ENCODE measurements at regions not wholly inside any gene's neighbourhood (a gene's known extent, or its start where the extent isn't known, plus 50 kb on each side); places are given as distances from the start of the nearest gene placed in this dataset.
"Not testable (repeated sequence)": the region's sequence is repeated elsewhere in the genome, so short reads cannot be mapped to it uniquely, and the experiment has no call there.

DNA sequence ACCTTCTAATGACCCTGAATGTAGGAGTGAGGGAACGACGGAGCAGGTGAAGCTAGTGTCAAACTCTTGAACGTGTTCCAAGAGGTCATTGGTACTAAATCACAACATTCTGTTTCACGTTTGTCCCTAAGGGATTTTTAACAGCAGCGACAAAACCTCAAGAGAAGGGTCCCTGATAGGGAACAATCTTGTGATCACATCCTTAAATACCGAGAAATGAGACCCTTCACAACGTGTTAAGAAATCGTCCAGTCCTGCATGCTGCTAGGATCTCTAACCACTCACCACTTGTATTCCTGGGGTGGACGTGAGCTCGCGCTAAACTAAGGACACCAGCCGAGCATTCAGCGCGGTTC is 134.1 kb upstream of the KRAS start:
- ChIA-PET CTCF (interaction anchor here (1.0 kb wide), 1 partner anchor 11 kb away, joined by 3 read pairs; no protein-coding TSS in a partner anchor), POLR2A (interaction anchor here (0.8 to 1.4 kb wide), 3 partner anchors 11 to 133 kb away, joined by 3 to 4 read pairs (median 3); no protein-coding TSS in a partner anchor)

DNA sequence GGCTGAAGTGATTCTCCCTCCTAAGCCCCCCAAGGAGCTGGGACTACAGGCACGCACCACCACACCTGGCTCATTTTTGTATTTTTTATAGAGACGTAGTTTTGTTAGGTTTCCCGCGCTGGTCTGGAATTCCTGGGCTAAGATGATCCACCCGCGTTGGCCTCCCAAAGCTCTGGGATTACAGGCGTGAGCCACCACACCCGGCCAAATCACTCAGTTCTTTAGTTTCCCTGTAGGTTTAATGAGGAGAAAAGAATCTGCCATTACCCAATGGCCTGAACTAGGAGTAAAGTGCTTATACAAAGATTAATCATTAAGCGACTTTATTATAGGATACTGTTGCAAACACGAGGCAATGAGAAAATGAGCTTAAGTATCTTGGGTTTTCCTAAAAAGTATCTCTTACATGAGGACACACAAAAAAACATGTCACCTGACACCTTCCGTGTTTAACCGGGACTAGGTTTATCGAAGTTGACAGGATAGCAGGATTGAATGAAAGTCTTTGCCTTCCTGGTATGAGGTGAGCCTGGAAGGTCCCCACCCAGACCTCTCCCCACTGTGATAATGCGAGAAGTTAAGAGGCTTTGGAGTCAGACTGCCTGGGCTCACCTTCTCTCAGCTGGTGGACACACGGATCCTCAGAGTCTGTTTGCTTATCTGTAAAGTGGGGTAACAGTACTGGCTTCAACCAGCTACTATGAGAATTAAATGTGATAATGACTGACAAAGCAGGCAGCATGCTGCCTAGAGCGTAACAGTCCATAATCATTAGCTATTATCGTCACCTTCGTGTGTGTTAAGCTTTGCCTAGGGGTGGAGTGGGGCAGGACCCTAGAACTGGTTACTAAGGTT is 133.5 kb upstream of the KRAS start:
- ChIA-PET POLR2A (interaction anchor here (0.8 to 1.4 kb wide), 3 partner anchors 10 to 133 kb away, joined by 3 to 4 read pairs (median 3); no protein-coding TSS in a partner anchor), CTCF (interaction anchor here (1.0 to 1.8 kb wide), 2 partner anchors 10 to 143 kb away, joined by 3 to 5 read pairs; no protein-coding TSS in a partner anchor)

DNA sequence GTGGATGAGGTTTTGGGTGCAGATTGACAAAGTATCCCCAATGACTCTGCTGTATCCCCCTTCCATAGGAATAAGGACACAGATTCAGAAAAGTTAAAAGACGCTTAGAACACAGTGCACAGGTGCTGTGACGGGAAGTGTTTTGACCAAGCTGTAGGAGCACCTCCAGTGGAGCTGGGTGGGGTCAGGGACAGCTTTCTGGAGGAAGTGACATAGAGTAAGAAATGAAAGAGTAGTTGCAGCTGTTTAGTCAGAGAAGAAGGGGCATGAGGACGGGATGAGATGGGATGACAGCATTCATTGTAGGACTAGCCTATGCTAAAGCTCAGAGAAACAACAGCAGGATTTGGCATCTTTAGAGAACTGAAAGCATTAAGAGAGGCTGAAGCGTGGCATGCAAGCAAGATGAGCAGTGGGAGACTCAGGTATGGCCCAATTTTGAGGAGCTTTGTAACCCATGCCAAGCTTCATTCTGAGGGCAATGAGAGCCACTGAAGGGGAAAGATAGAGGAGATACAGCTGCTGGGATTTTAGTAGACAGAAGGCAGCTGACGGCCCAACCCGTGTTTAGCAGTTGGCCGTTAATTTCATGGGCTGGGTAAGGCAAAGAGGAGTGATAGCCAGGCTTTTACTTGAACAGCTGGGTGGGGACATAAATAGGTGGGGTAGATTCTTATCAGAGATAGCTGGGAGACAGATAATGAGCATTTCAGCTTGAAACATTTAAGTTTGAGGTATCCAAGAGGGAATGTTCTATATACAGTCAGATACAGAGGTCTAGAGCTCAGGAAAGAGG is 131.8 kb upstream of the KRAS start:
- ChIA-PET POLR2A (interaction anchor here (1.0 kb wide), 2 partner anchors 10 to 132 kb away, joined by 3 read pairs; partner anchors contain the start of gene KRAS), CTCF (interaction anchor here (1.2 to 1.8 kb wide), 2 partner anchors 130 to 141 kb away, joined by 3 to 5 read pairs; no protein-coding TSS in a partner anchor)

DNA sequence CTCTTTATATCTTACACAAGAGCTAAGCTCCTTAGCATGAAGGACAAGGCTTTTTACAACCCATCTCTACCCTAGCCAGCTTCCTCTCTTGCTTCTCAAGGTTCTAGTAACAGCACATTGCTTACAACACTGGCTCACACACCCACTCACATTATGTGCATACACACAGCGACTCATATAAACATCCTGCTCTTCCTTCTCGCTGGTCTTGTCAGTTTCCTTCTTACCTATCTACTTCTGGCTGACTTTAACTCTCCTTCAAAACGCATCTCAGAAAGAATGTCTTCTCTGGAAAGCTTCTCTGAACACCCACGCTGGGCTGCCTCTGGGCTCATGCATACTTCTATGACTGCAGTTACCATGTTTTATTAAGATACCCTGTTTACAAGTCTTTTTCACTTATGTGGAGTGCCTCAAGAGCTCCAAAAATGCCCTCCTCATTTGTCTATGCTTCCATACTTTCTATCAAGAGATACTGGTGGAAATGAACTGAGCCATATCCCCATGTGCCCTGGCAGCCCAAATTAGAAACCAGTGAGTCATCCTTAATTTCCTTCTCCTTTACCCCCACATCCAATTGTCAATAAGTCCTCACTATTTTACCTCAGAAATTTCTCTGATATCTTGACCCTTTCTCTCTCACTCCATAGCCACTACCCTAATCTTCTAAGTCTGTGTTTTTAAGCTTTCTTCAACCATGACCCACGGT is 126.9 kb upstream of the KRAS start:
- POLR2A ChIA-PET, result interaction anchor here (1.0 to 1.2 kb wide), 3 partner anchors 10 to 127 kb away, joined by 5 to 10 read pairs (median 7); partner anchors contain the start of gene KRAS
- CTCF ChIA-PET, result interaction anchor here (1.2 to 1.3 kb wide), 2 partner anchors 11 to 136 kb away, joined by 4 to 5 read pairs; no protein-coding TSS in a partner anchor

DNA sequence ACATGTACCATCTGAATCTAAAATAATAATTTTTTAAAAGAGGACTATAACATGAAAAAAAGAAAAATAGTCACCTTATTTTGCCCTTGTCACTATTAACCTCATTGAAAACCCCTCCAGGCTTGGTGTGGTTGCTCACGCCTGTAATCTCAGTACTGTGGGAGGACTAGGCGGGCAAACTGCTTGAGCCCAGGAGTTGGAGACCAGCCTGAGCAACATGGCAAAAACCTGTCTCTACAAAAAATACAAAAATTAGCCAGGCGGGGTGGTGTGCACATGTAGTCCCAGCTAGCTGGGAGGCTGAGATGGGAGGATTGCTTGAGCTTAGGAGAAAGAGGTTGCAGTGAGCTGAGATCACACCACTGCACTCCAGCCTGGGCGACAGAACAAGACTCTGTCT is 126.3 kb upstream of the KRAS start:
- POLR2A ChIA-PET, result interaction anchor here (0.7 to 1.2 kb wide), 5 partner anchors 10 to 126 kb away, joined by 3 to 10 read pairs (median 6); partner anchors contain the start of gene KRAS
- CTCF ChIA-PET, result interaction anchor here (1.2 to 1.3 kb wide), 2 partner anchors 10 to 136 kb away, joined by 4 to 5 read pairs; no protein-coding TSS in a partner anchor

DNA sequence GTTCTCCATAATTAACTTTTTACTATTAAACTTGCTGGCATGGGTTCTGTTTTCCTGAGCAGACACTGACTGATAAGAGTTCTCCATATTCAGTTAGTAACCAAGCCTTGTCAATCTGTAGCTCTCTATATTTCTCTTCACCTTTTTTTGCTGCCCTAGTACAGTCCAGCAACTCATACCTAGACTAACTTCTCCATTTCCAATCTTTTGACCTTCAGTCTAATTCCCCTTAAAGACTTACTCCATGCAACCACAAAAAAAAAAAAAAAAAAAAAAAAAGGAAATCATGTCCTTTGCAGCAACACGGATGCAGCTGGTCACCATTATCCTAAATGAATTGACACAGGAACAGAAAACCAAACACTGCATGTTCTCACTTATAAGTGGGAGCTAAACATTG is 125.7 kb upstream of the KRAS start:
- ChIA-PET POLR2A (interaction anchor here (0.7 to 1.0 kb wide), 3 partner anchors 11 to 23 kb away, joined by 3 to 6 read pairs (median 5); no protein-coding TSS in a partner anchor), CTCF (interaction anchor here (1.2 kb wide), 1 partner anchor 10 kb away, joined by 4 read pairs; no protein-coding TSS in a partner anchor)

DNA sequence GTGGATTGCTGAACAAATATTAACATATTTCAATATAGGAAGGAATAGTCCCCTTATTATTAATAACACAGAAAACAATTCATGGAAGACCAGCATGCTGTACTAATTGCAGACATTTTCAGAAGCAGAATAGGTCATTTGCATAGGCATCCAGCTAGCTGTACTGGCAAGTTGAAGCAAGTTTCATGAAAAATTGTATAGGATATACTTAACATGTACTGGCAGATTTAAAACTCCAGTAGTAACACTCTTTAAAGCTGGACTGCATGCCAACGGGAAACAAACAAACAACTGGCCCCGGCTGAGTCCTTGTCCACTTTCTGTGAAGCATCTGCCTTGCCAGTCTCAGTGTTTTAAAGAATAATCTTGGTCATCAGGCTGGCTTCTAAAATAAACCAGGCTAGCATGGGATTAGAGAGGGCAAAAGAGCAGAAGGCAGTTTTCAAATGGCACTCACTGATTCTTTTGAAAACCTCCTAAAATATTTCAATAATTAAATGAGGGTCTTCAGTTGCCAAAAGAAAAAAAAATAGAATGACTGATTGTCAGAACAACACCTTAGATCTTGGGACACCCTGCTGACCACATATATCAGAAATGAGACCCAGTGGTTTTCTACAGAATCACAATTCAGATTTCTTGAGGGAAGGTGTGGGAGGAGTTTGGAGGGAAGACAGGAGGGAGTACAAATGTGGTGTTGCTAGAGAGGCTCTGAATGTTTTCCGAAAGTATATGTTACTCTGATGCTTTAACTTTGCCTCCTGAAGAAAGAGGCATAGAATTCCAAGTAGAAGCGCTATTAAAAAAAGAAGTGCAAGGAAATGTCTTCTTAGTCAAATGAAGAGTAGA is 122.5 kb upstream of the KRAS start:
- POLR2A ChIA-PET, result interaction anchor here (0.6 to 1.1 kb wide), 3 partner anchors 10 to 123 kb away, joined by 3 read pairs; partner anchors contain the start of gene KRAS
- CTCF ChIA-PET, result no interaction called here

DNA sequence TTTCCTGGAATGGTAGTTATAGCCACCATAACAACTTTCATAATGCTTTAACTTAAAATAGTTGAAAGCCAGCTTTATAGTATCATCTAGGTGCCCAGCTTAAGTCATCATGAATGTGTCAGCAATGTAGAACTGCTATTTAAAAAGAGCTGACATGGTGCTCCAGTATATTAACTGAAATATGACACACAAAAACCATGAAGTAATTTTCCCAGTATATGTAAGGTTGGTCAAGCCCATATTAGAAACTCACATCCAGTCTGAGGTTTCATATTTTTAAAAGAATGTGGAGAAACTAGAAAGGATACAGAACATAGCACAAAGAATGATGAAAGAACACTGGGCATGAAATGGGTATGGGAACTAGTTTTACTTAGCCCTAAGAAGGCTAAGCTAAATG is 121.3 kb upstream of the KRAS start:
- ChIA-PET CTCF (no interaction called here), POLR2A (no interaction called here)

DNA sequence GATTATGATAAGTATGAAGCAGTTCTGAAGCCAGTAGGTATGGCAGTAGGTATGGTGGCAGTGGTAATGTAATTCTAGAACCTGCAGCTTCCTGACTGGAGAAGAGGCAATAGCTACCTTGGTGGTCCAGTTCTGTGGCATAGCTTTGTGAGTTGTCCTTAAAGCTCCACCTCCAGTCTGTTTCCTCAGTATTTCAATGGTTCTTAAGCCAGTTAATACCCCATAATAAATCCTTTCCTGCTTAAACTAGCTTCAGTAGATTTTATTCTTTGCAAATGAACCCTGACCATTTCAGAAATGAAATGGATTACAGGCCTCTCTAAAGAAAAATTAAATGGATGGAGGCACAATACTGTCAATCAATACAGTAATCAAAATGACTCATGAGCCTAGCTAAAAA is 117.8 kb upstream of the KRAS start:
- ChIA-PET POLR2A (no interaction called here), CTCF (interaction anchor here (1.0 to 1.2 kb wide), 2 partner anchors 19 to 29 kb away, joined by 3 to 5 read pairs; no protein-coding TSS in a partner anchor)

DNA sequence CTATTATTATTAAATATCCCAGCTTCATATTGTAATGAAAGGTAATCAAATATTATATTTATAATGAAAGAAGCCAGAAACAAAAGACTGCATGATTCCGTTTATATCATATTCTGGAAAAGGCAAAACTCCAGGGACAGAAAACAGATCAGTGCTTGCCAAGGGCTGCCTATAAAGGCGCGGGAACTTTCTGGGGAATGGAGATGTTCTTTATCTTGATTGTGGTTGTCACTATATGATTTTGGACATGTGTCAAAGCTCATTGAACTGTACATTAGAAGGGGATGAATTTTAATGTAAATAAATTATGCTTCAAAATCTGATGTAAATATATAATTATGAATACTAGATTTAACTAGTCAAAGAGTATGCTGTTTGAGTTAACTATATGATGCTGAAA is 115.4 kb upstream of the KRAS start:
- ChIA-PET CTCF (interaction anchor here (0.9 to 1.4 kb wide), 2 partner anchors 11 to 125 kb away, joined by 3 to 4 read pairs; no protein-coding TSS in a partner anchor), POLR2A (interaction anchor here (1.5 to 1.7 kb wide), 3 partner anchors 11 to 115 kb away, joined by 4 to 14 read pairs (median 7); partner anchors contain the start of gene KRAS)

DNA sequence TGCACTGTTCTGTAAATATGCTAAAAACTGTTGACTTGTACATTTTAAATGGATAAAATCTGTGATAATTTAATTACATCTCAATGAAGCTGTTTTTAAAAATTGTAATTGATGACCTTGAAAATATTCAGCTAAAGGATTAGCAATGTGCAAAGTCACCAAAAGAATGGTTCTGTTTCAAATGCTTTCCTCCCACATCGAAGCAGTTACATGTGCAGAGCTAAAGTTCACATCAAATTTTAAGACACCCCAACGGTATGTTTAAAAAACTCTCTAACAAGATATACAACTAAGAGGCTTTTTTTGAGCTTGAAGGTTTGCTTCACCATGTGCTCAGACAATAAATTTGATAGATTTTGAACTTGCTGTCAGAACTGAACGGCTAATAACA is 114.6 kb upstream of the KRAS start:
- ChIA-PET CTCF (interaction anchor here (1.0 to 1.4 kb wide), 2 partner anchors 42 to 124 kb away, joined by 3 to 4 read pairs; no protein-coding TSS in a partner anchor), POLR2A (interaction anchor here (1.5 to 1.7 kb wide), 3 partner anchors 12 to 115 kb away, joined by 4 to 14 read pairs (median 7); partner anchors contain the start of gene KRAS)

DNA sequence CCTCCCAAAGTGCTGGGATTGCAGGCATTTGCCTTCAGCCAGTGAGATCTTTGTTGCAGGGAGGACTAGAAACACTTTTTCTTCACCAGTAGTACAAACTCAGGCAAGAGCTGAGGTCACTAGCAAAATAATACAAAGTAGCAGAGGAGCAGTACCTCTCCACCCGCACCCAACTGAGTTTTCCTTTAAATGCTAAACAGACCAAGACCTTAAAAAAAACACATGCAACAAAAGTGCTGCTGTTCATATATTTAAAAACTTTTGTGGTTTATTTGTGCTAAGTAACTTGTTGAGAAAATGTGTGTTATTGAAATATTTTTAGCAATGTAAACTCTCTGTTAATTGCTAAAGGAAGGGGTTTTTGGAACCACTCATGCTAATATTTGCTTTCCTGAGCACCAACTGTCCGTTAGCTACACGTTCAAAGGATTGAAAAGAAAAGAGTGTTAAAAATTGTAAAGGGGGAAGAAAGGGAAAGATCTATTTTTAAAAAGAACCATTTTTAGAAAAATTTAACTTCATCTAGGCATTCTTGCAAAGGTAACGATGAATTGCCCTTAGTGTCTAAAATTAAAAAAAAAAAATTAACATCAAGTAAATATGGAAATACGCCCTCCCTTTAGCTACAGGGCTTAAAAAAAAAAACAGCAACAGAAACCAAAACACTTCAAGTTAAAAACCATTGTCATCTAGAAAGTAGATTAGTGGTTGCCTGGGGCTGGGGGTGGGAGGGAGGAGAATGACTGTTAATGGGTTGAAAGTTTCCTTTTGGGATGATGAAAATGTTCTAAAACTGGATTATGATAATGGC is 114.0 kb upstream of the KRAS start:
- CTCF ChIA-PET, result interaction anchor here (0.7 to 1.4 kb wide), 3 partner anchors 41 to 490 kb away, joined by 3 to 4 read pairs (median 3); no protein-coding TSS in a partner anchor
- POLR2A ChIA-PET, result interaction anchor here (0.6 to 1.7 kb wide), 5 partner anchors 13 to 124 kb away, joined by 3 to 14 read pairs (median 7); partner anchors contain the start of gene KRAS

DNA sequence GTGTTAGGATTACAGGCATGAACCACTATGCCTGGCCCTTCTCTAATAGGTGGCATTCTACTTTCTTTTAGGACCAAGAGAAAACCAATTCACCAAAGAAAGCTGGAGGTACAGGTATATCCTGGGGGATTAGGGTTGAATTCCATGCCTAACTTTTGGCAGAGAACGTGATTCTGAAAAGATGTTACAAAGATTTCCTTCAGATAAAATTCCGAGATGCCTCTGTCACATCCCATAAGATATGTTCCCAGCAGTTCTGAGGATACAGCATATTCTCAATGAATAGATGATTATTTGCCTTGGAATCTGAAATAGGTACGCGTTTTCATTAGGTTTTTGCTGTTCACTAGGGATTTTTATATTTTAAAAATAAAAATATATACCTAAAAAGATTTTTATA is 111.9 kb upstream of the KRAS start:
- CTCF ChIA-PET, result no interaction called here
- POLR2A ChIA-PET, result no interaction called here

DNA sequence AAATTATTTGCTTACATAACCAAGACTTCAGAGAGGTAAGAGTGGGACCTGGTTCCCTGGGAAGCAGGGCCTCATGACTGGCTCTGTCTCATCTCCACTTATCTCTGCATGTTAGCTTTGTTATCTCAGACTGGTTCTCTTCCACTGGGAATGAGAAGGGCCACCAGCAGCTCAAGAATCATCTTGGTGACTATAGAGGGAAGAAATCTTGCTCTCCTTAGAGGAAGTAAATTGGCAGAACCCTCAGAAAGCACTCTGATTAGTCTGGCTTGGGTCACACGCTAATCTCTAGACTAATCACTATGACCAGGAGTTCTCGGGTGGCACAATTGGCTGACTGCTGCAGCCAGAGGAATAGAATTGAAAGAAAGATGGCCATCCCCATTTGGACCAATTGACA is 110.8 kb upstream of the KRAS start:
- CTCF ChIA-PET, result no interaction called here
- POLR2A ChIA-PET, result no interaction called here

DNA sequence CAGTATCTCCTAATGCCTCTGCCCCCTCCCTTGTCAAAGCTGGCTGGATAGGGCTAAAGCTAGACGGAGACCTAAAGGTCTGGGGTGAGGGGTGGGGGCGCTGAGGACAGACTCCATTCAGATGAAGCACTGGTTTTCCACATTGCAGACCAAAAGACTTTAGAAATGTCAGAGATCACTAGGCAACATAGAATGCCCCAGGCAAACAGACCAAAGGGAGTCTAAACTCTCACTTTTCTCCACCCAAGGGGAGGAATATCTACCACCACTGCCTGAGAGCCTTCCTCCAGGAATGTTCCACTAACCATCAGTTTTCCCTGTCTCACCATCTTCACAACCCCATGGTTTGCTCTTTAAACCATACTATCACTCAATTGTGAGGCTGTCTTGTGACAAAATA is 106.9 kb upstream of the KRAS start:
- ChIA-PET POLR2A (no interaction called here), CTCF (no interaction called here)

DNA sequence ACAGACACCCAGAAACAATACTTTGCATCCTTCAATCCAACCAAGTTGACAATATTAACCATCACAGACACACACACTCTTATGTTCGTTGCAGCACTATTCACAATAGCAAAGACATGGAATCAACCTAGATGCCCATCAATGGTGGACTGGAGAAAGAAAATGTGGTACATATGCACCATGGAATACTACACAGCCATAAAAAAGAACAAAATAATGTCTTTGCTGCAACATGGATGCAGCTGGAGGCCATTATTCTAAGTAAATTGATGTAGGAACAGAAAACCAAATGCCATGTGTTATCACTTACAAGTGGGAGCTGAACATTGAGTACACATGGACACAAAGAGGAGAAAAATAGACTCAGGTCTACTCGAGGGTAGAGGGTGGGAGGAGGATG is 102.2 kb upstream of the KRAS start:
- POLR2A ChIA-PET, result interaction anchor here (0.6 kb wide), 1 partner anchor 24 kb away, joined by 6 read pairs; no protein-coding TSS in a partner anchor

More for the DNA sequence above, 102.2 kb upstream of the KRAS start:
- CTCF ChIA-PET, result not testable (repeated sequence)
